Fibroblast of skin of left quadriceps (primary cell): ENCODE measurements at regions not wholly inside any gene's neighbourhood (a gene's known extent, or its start where the extent isn't known, plus 50 kb on each side); places are given as distances from the start of the nearest gene placed in this dataset.
"Not testable (repeated sequence)": the region's sequence is repeated elsewhere in the genome, so short reads cannot be mapped to it uniquely, and the experiment has no call there.

Experiments used
- DNase-seq, 2 experiments: peaks; one replicate each; pipeline ENCODE4 v3.0.0-alpha.2; 2013; ENCODE audit warnings: low read depth in 2 of 2

DNA sequence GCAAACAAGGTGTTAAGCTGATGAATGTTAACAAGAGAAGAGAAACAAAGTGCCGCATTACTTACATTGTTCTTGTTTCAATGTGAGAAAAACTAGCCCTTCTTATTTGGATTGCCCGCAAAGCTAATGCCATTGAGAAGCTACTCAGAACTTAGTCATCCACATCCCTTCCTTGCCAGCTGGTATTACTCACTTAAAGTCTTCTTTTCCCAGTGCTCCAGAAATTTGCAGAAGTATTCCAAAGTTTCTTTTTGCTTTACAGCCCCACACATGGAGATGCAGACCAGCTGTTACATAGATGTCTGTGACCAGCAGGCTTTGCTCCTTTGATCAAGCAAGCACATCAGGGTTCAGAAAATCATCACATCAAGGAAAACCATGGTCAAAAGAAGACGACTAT is 529.0 kb downstream of the TBC1D32 start:
- DNase-seq = no peak

DNA sequence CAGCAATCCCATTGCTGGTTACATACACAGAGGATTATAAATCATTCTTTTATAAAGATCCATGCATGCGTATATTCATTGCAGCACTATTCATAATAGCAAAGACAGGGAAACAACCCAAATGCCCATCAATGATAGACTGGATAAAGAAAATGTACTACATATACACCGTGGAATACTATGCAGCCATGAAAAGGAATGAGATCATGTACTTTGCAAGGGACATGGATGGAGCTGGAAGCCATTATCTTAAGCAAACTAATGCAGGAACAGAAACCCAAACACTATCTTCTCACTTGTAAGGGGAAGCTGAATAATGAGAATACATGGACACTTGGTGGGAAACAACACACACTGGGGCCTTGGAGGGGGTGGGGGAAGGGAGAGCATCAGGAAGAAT is 529.7 kb downstream of the TBC1D32 start:
- DNase-seq = no peak

DNA sequence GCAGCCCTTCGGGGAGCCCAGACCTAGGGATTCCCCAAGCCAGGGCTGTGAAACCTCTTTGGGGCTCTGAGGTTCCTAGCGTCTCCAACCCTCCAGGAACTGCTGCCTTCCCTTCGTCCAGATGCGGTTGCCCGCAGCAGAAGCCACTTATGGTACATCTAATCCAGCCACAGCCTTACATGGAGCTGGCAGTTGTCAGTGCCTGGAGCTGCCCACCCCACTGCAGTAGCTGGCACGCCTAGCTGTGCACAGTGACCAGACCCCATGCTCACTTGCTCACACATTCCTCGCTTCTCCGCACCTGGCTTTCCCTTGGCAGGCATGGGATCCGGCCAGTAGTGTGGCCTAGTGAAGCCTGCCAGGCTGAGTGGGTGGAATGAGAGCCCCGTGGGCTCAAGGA is 547.6 kb downstream of the TBC1D32 start:
- no peak for DNase-seq

DNA sequence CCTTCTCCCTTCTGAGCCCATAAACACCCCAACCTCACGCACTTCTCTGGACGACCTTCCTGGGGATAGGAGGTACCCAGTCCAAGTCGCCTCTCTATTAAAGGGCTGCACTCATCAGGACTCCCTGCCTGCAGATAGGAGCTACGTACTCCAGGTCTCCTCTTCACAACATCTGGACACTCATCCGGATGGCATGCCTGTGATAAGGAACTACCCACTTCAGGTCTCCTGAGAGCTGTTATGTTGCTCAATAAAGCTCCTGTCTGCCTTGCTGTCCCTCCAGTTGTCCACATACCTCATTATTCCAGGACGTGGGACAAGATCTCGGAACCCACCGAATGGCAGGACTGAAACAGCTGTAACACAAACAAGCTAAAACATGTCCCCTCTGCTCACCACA is 548.0 kb downstream of the TBC1D32 start:
- no peak for DNase-seq

DNA sequence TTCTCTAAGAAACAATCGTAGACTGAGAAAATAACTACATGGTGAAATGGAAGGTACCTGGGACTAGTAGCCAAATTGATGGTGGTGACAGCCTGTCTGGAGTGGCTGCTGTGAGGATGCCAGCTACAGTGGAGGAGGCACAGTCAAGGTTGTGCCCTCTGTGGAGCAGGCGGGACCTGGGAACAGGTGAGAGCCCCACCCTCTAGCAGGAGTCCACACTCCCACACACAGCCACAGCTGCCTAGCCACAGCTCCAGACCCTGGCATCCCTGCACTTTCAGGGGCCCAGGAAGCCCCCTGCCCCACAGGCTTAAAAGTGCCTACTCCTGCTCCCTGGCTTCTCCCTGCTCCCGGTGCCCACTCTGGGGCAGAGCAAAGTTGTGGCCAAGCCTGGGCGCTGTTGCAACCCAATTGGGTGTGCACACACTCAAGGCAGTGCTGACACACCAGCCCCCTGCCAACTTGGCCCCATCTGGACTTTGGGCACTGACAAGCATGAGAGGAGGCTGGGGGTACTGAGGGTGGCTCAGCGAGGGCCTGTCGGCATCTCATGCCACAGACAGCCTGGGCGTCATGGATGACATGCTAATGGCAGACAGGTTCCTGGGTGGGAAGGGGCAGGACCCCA is 548.7 kb downstream of the TBC1D32 start:
- no peak for DNase-seq

DNA sequence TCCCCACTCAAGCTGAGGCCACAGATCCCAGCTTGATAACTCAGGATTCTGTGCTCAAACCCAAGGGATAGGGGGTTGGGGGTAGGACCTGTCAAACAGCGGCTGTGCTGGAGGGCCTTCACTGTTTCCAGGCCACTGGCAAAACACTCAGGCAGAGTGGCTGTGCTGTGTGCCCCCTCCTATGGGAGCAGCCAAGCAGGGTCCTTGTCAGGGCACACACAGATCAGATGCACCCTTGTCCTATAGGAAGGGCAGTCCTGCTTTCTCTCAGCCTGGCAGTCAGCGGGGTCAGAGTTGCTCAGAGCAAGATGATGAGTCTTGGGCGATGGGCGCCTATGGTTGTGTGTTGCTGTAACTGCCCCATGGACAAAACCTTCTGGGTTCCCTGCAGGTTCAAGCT is 554.8 kb downstream of the TBC1D32 start:
- DNase-seq = no peak

DNA sequence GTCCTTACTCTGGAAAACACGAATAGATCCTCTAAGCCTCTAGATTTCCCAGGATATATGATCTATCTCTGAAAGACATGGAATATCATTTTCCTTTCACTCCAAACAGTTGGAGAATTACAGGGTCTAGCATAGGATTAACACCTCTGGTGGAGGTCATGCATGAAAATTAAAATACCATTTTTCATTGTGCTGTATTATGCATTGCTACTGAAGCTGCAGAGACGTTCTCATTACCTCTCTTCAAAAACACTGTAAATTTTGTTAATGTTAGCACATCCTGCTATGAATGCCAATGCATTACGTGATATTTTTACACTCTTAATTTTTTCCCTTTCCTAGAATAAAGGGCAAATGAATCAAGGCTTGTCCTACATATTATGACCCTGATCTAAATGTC is 558.6 kb downstream of the TBC1D32 start:
- no peak for DNase-seq

DNA sequence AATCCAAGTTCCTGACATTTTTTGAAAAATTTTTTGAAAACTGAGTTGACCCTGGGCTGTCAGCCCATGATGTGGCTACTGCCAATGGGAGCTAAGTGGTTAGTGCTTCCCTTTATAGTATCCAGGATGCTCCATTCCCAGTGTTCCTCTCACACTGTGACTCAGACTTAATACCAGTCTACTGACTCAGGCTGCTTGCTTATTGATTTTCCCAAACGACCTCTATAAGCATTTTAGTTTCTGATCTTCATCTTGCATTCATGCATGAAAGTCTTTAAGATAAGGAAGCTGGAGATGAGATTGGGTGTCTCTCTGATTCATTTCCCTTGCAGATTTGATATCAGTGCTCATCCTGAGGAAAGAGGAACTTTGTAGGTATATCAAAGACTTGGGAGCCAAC is 560.0 kb downstream of the TBC1D32 start:
- peak; percentile 4 to 8 for DNase-seq

DNA sequence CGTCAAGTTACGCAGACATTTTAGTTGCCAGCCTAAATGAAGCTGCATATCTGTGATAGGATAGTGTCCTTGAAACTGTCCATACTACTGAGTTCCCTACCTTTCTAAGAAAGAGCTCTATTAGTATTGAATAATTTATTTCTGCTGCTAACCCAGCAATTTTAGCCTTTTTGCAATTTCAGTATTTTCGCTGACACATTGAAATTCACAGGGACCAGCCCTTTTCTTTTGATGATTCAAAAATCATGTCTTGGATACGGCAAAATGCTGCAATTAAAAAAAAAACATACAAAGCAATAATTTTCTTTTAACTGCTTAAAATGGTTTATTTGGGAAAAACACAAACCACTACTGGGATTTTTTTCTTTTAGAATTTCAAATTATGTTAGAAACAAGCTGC is 563.3 kb downstream of the TBC1D32 start:
- DNase-seq = no peak

DNA sequence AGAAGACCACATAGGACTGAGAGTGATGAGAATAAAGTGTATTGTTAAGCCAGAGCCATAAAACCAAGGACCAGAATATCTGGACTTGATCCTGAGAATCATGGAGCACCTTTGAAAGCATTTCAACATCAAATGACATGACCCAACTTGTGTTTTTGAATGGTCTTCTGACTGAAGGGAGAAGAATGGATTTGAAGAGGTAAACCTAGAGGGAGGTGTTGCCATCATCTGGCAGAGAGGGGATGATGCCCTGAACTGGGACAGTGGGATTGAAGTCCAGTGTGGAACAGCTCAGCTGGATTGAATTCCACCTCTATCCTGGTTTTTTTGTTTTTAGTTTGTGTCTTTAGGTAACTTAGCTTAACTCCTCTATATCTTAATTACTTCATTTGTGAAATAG is 570.0 kb downstream of the TBC1D32 start:
- DNase-seq = no peak

DNA sequence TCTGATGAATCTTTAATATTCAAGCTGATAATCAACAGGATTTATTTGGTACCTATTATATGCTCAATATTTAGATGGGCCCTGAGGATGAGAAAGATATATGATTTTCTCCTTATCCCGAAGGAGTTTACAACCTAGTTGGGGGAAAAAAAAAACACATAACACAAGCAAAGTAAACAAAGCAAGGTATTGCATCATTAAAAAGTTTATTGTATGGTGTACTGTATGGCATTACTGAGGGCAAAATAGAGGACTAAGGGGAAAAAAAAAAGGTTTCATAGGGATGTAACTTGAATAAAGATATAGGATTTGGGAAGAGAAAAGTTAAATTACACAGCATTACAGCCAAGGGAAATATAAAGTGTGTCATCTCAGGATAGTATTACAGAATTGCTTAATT is 574.7 kb downstream of the TBC1D32 start:
- no peak for DNase-seq

DNA sequence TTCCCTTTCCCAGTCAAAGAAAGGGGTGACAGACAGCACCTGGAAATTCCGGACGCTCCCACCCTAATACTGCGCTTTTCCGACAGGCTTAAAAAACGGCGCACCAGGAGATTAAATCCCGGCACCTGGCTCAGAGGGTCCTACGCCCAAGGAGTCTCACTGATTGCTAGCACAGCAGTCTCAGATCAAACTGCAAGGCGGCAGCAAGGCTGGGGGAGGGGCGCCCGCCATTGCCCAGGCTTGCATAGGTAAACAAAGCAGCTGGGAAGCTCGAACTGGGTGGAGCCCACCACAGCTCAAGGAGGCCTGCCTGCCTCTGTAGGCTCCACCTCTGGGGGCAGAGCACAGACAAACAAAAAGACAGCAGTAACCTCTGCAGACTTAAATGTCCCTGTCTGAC is 585.7 kb downstream of the TBC1D32 start:
- DNase-seq = not testable (repeated sequence)

DNA sequence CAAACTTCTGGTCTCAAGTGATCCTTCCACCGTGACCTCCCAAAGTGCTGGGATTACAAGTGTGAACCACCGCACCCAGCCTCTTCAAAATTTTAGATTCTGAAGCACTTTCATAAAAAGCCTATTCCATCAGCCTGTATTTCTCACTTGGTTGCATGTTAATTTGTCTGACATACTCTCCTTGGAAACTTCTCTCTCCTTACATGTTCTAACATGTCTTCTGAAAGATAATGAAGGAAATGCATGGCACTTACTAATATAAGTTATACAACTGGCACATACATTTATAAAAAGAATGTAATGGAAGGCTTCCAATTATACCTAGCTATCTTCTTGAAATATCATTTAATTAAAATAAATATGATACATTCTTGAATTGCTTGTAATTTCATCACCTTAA is 597.5 kb downstream of the TBC1D32 start:
- no peak for DNase-seq

DNA sequence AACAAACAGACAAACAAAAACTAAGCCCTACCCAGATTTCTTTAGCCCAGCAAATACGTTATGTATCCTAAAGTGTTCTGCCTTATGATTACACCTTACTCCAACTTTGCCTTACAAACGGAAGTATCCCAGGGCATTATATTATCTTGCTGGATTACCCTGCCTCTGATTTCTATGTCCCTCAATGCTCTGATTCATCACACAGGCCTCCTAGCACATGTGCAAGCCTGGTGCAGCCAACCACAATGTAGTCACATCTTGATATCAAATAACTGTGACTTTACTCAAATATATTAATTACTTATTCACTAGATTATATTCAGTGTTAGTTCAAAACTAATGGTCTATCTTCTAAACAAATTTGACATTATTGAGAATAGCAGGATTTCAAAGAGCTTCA is 598.6 kb downstream of the TBC1D32 start:
- DNase-seq = no peak

DNA sequence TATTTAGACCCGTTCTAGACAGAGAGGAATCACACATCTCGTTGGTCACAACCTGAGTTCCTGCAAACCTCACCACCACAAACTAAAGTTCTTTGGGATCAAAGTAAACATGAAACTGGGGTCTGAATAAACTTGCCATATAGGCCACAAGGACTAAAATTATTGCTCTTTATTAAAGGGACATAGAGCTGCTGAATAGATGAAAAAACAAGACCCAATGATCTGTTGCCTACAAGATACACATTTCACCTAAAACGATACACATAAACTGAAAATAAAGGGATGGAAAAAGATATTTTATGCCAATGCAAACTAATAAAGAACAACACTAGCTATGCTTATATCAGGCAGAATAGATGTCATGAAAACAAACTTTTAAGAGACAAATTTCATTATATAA is 623.0 kb downstream of the TBC1D32 start:
- DNase-seq = no peak

DNA sequence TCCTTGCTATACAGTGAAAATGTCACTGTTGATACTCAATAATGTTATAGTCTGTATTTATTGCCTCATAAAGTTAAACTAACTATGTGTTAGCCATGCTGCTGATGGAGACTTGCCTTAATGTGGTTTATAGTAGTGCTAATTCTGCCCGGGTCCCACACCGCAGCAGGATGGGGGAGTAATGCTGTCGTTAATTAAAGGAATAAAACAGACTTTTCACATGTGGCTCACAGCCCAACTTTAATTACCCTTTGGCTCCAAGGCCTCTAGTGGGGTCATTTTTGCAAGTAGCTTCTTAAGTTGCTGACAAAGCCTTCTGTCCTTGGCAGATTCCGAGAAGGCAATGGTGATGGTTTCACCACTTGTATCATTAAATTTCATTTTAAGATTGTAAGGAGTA is 634.3 kb downstream of the TBC1D32 start:
- no peak for DNase-seq

DNA sequence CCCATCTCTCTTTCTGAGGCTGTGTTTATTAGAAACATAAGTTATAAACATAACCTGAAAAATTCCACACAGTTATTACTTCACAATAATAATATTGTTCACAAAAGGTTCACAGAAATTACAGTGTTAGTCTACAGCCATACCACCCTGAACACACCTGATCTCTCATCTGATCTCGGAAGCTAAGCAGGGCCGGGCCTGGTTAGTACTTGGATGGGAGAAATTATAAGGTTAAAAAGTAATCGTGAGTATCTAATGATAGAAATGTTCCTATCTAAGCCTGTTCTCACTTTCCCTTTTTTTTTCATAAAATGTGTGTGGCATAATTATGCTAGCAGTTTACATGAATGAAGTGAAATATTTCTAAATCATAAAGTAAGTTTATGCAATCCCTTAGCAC is 647.8 kb downstream of the TBC1D32 start:
- DNase-seq = no peak

DNA sequence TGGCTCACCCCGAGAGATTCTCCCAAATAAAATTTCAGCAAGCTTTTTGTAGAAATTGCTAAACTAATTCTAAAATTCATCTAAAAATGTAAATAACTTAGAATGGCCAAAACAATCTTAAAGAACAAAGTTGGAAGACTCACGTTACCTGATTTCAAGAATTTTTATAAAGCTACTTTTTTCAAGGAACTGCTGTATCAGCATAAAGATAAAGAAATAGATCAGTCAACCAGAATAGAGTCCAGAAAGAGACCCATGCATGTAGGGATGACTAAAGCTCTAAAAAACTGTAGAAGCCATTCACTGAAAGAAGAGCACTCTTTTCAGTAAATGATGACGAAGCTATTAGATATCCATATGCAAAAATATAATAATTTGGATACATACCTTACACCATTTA is 652.1 kb downstream of the TBC1D32 start:
- DNase-seq = no peak

DNA sequence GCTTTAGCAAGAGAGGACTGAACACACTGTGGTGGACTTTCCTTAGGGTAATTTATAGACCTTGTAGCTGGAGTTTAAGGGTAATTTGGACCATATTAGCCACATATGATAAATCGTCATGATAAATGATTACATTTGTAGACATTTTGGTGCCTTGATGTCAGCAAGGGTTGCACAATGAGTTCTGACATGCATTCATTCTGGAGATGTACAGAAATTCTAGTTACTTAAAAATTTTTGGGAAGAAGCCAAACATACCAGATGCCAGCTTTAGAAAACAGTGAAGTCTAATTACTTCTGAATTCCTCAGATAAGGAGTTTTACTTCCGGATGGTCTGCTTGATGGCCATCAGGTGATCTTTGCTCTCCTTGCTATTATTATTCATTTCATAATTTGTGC is 653.1 kb downstream of the TBC1D32 start:
- no peak for DNase-seq

DNA sequence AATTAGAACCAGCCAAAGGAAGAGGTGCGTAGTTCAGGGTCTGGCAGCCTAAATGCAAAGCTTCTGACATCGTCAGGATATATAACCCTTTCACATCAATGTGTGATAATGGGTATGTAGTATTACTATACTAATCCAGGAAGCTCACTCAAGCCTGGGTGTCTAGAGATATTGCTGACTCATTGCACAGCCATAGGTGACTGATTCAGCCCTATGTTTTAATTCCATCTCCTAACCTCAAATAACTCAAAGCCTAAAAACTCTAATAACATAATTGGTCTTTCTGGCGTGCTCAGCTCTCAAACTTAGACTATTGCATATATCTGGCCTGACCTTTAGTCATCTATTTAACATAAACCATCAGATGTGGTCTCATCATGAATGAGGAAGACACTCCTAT is 658.4 kb downstream of the TBC1D32 start:
- DNase-seq = no peak

DNA sequence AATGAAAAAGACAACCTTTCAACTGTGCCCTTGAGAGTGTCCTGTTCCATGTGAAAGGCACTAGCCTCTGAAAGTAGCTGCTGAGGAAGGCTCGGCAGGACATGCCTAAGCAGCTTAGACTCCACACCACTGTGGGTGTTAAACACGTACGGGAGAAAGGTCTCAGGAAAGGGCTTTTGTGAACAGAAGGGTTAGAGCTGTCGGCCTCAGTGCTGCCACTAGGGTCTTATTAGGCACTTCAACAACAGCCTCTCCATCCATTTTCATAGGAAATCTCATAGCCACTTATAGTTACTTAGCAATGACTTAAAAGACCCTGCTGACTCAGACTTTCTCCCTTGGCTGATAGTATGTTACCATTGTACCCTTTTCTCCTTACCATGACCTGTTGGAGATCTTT is 662.8 kb downstream of the TBC1D32 start:
- DNase-seq = no peak

DNA sequence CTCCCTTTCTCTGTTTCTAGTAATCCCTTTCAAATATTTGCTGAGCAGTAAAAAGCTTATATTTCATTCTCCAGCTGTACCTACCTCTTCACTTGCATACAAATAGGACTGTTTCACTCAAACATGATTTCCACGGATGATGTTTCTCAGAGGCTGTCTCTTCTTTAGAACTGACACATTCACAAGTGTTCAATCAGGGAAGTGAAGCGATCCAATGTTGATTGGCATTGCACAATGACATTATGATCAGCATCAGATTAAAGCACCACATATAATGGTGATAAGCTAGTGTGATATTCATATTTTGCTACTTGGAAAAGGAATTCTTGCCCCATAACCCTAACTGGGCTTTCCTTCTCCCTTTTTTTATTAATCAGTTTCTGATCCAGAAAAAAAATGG is 681.8 kb downstream of the TBC1D32 start:
- no peak for DNase-seq

DNA sequence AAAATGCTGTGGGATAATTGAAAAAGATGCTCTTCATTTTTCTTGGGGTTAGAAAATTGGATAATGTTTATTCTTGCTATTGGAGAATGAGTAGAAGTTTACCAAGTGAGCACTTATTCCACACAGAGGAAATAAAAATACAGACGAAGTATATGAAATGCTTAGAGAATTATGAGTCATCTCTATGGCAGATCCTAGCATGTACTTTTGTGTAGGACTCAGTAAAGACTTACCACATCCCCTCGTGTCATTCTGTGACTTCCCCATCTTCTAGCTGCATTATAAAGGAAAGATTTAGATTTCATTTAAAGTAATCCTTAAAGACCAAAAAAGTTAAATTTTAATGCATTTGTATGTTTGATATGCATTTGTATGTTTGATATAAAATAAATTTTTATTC is 685.6 kb downstream of the TBC1D32 start:
- DNase-seq = no peak

DNA sequence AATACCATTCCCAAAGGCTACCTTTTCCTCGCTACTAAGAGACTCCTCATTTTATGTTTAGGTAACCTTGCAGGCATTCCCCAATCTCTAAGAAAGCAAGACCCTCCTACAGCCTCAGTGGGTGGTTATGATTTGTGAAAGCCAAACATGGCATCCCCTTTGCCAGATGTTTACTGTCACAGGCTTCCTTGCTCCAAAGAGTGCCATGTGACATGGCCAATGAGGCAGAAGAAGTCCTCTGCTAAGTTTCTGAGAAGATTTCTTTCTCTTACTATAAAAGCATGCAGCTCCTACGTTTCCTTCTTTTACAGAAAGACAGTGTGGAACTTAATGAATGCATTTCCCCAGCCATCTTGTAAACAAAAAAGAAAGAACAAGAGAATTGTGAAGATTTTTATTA is 688.2 kb downstream of the TBC1D32 start:
- no peak for DNase-seq

DNA sequence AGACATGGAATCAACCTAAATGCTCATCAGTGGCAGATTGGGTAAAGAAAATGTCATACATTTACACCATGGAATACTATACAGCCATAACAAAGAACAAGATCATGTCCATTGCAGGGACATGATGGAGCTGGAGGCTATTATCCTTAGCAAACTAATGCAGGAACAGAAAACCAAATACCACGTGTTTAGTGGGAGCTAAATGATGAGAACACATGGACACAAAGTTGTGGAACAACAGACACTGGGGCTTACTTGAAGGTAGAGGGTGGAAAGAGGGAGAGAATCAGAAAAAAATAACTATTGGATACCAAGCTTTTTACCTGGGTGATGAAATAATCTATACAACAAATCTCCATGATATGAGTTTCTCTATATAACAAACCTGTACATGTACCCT is 701.3 kb downstream of the TBC1D32 start:
- no peak for DNase-seq
